DOHH2 (cell line): ENCODE measurements at regions not wholly inside any gene's neighbourhood (a gene's known extent, or its start where the extent isn't known, plus 50 kb on each side); places are given as distances from the start of the nearest gene placed in this dataset.

Source experiments
- H3F3A ChIP-seq: fragments of 200-600 bp; sonication (generic), shearing (Covaris generic); 2 replicates; pipeline ENCODE4 v1.6.0; 2016; ENCODE audit warnings: antibody characterized with exemption, mild to moderate bottlenecking; ENCODE audit not compliant: control insufficient read depth, insufficient read depth
- H3K27ac ChIP-seq: fragments of 200-600 bp; sonication (generic); 2 replicates; pipeline ENCODE4 v1.5.1; 2014; ENCODE audit warnings: low read depth, mild to moderate bottlenecking, low read length, moderate library complexity
- H3K27me3 ChIP-seq: fragments of 200-600 bp; sonication (generic); 2 replicates; pipeline ENCODE4 v1.6.1; 2014; ENCODE audit warnings: mild to moderate bottlenecking, low read length, mixed read lengths; ENCODE audit not compliant: control insufficient read depth
- H3K36me3 ChIP-seq: fragments of 200-600 bp; sonication (generic); 2 replicates; pipeline ENCODE4 v1.6.1; 2014; ENCODE audit warnings: mild to moderate bottlenecking, low read length, moderate library complexity, mixed read lengths; ENCODE audit not compliant: control insufficient read depth
- H3K4me1 ChIP-seq: fragments of 200-600 bp; sonication (generic); 2 replicates; pipeline ENCODE4 v1.6.1; 2014; ENCODE audit warnings: mild to moderate bottlenecking, low read length, mixed read lengths; ENCODE audit not compliant: control insufficient read depth
- H3K4me2 ChIP-seq: fragments of 200-600 bp; sonication (generic); 2 replicates; pipeline ENCODE4 v1.6.0; 2014; ENCODE audit warnings: mild to moderate bottlenecking, low read length, moderate library complexity
- H3K4me3 ChIP-seq: fragments of 200-600 bp; sonication (generic); 2 replicates; pipeline ENCODE4 v1.5.1; 2014; ENCODE audit warnings: mild to moderate bottlenecking, low read length, mixed read lengths
- H3K79me2 ChIP-seq: fragments of 200-600 bp; sonication (generic); 2 replicates; pipeline ENCODE4 v1.6.1; 2014; ENCODE audit warnings: mild to moderate bottlenecking, low read length, mixed read lengths; ENCODE audit not compliant: control insufficient read depth
- H3K9me2 ChIP-seq: fragments of 200-600 bp; sonication (generic); replicated peaks from 2 replicates; pipeline ENCODE4 v1.6.1; 2014; ENCODE audit warnings: mild to moderate bottlenecking, low read length, mixed read lengths; ENCODE audit not compliant: control insufficient read depth
- H3K9me3 ChIP-seq: fragments of 200-600 bp; sonication (generic); 2 replicates; pipeline ENCODE4 v1.6.1; 2014; ENCODE audit warnings: antibody characterized with exemption, low read length, mixed read lengths; ENCODE audit not compliant: control insufficient read depth, insufficient read depth
- H4K20me1 ChIP-seq: fragments of 200-600 bp; sonication (generic); 2 replicates; pipeline ENCODE4 v1.6.0; 2014; ENCODE audit warnings: low read depth, mild to moderate bottlenecking, antibody characterized with exemption, low read length, moderate library complexity; ENCODE audit not compliant: control insufficient read depth, insufficient read depth
- CTCF ChIP-seq: fragments of 200-600 bp; sonication (generic); IDR thresholded peaks from one replicate; pipeline ENCODE4 v1.5.1; 2014; ENCODE audit warnings: antibody characterized with exemption, mild to moderate bottlenecking, low read depth, low read length; ENCODE audit not compliant: poor library complexity, severe bottlenecking
- EZH2phosphoT487 ChIP-seq: fragments of 200-600 bp; sonication (generic); IDR thresholded peaks from 2 replicates; pipeline ENCODE4 v1.6.1; 2017; ENCODE audit warnings: borderline replicate concordance, mild to moderate bottlenecking, antibody characterized with exemption, low read length, moderate library complexity, mixed read lengths

GRCh38 chr21:29443411-29444010 is 144.8 kb downstream of the BACH1 start:
- no peaks in the 10 kb centered on the region for H3F3A ChIP-seq

GRCh38 chr21:29448766-29449165 is 150.0 kb downstream of the BACH1 start:
- no peak overlapping the region for H3K4me2 ChIP-seq
- H3K9me3 ChIP-seq = no peaks in the 10 kb centered on the region
- no peaks in the 10 kb centered on the region for H3K36me3 ChIP-seq
- no peak for TF ChIP-seq CTCF
- no peaks in the 10 kb centered on the region for H3K79me2 ChIP-seq
- H3K9me2 ChIP-seq = no peaks in the 10 kb centered on the region
- no peaks in the 10 kb centered on the region for H3K27me3 ChIP-seq
- peaks cover 6% of the 10 kb centered on the region for H3K4me1 ChIP-seq
- H4K20me1 ChIP-seq = no peaks in the 10 kb centered on the region
- no peak overlapping the region for H3K4me3 ChIP-seq
- no peak overlapping the region for H3K27ac ChIP-seq
- H3F3A ChIP-seq = no peaks in the 10 kb centered on the region

More at GRCh38 chr21:29443411-29444010, 144.8 kb downstream of the BACH1 start:
- Histone ChIP-seq H3K27me3 (no peaks in the 10 kb centered on the region), H3K4me2 (no peak overlapping the region), H3K9me3 (no peaks in the 10 kb centered on the region), H3K36me3 (no peaks in the 10 kb centered on the region), H4K20me1 (no peaks in the 10 kb centered on the region), H3K4me3 (no peak overlapping the region), H3K79me2 (no peaks in the 10 kb centered on the region), H3K4me1 (no peaks in the 10 kb centered on the region), H3K27ac (no peak overlapping the region), H3K9me2 (no peaks in the 10 kb centered on the region)
- TF ChIP-seq EZH2phosphoT487 = no peak
- TF ChIP-seq CTCF = no peak

- Histone ChIP-seq H3F3A (no peaks in the 10 kb centered on the region), H3K9me3 (no peaks in the 10 kb centered on the region), H3K27ac (no peak overlapping the region), H3K36me3 (no peaks in the 10 kb centered on the region), H3K9me2 (no peaks in the 10 kb centered on the region), H4K20me1 (no peaks in the 10 kb centered on the region), H3K4me2 (no peak overlapping the region), H3K27me3 (no peaks in the 10 kb centered on the region), H3K4me3 (no peak overlapping the region), H3K4me1 (peaks cover 8% of the 10 kb centered on the region), H3K79me2 (no peaks in the 10 kb centered on the region)
- no peak for TF ChIP-seq EZH2phosphoT487
- no peak for TF ChIP-seq CTCF
These were observed 150.7 kb downstream of the BACH1 start for GRCh38 chr21:29449306-29449950.
